Memory B cell (primary cell): ENCODE measurements at regions not wholly inside any gene's neighbourhood (a gene's known extent, or its start where the extent isn't known, plus 50 kb on each side); places are given as distances from the start of the nearest gene placed in this dataset.
A peak's percentile ranks its signal among the peaks of the same experiment; 100 is the strongest.

ENCODE experiments used
- ATAC-seq: fragments of 150-1000 bp; cut with Tn5 transposase; 2 replicates; pipeline ENCODE4 v1.10.0; 2021; ENCODE audit warnings: low read depth, mild to moderate bottlenecking, moderate library complexity
- DNase-seq, 2 donors: peaks; one replicate each; pipeline ENCODE4 v3.0.0; 2022; ENCODE audit warnings: low spot score in 2 of 2
- H3K27ac Mint-ChIP-seq: one replicate; pipeline ENCODE4 v1.8.0; 2022; ENCODE audit warnings: mild to moderate bottlenecking, moderate library complexity, mixed read lengths
- H3K27me3 Mint-ChIP-seq: one replicate; pipeline ENCODE4 v1.8.0; 2022; ENCODE audit warnings: mixed read lengths
- H3K36me3 Mint-ChIP-seq: one replicate; pipeline ENCODE4 v1.8.0; 2022; ENCODE audit warnings: mild to moderate bottlenecking, mixed read lengths
- H3K4me1 Mint-ChIP-seq: one replicate; pipeline ENCODE4 v1.8.0; 2022; ENCODE audit warnings: mixed read lengths
- H3K4me3 Mint-ChIP-seq: one replicate; pipeline ENCODE4 v1.8.0; 2022; ENCODE audit warnings: mild to moderate bottlenecking, moderate library complexity, mixed read lengths
- H3K9me3 Mint-ChIP-seq: one replicate; pipeline ENCODE4 v1.8.0; 2022; ENCODE audit warnings: mixed read lengths

GRCh38 chr13:22120646-22121045 lies 449.8 kb downstream of the FGF9 start:
- no peaks in the 10 kb centered on the region for H3K9me3 Mint-ChIP-seq
- H3K4me1 Mint-ChIP-seq = peaks cover 14% of the 10 kb centered on the region
- no peaks in the 10 kb centered on the region for H3K36me3 Mint-ChIP-seq
- no peak overlapping the region for H3K4me3 Mint-ChIP-seq
- no peak for DNase-seq
- ATAC-seq = no peak
- H3K27ac Mint-ChIP-seq = no peak overlapping the region
- H3K27me3 Mint-ChIP-seq = peaks cover 2% of the 10 kb centered on the region

- Mint-ChIP-seq H3K4me3 (peak overlapping the region; percentile 30), H3K27me3 (peaks cover 2% of the 10 kb centered on the region), H3K4me1 (peaks cover 16% of the 10 kb centered on the region), H3K36me3 (no peaks in the 10 kb centered on the region), H3K27ac (no peak overlapping the region), H3K9me3 (no peaks in the 10 kb centered on the region)
- DNase-seq (no peak), ATAC-seq (peak; percentile 53)
Observed at GRCh38 chr13:22121146-22121739, 450.4 kb downstream of the FGF9 start.

GRCh38 chr13:22126433-22127021 lies 455.7 kb downstream of the FGF9 start:
- peak in 1 of 2 donors; percentile 10 for DNase-seq
- no peak overlapping the region for H3K27ac Mint-ChIP-seq

GRCh38 chr13:22127277-22128164 lies 456.6 kb downstream of the FGF9 start:
- DNase-seq (no peak), ATAC-seq (no peak)
- no peaks in the 10 kb centered on the region for H3K36me3 Mint-ChIP-seq
- peaks cover 4% of the 10 kb centered on the region for H3K27me3 Mint-ChIP-seq
- peaks cover 15% of the 10 kb centered on the region for H3K4me1 Mint-ChIP-seq
- H3K4me3 Mint-ChIP-seq = no peak overlapping the region
- peaks cover 3% of the 10 kb centered on the region for H3K9me3 Mint-ChIP-seq
- H3K27ac Mint-ChIP-seq = no peak overlapping the region

More at GRCh38 chr13:22126433-22127021, 455.7 kb downstream of the FGF9 start:
- H3K4me1 Mint-ChIP-seq = peaks cover 19% of the 10 kb centered on the region
- H3K36me3 Mint-ChIP-seq = no peaks in the 10 kb centered on the region
- peaks cover 3% of the 10 kb centered on the region for H3K9me3 Mint-ChIP-seq
- H3K4me3 Mint-ChIP-seq = no peak overlapping the region
- H3K27me3 Mint-ChIP-seq = peaks cover 4% of the 10 kb centered on the region
- peak; percentile 100 for ATAC-seq

GRCh38 chr13:22128441-22129408 lies 457.9 kb downstream of the FGF9 start:
- H3K4me3 Mint-ChIP-seq = no peak overlapping the region
- peaks cover 15% of the 10 kb centered on the region for H3K4me1 Mint-ChIP-seq
- H3K27me3 Mint-ChIP-seq = peaks cover 4% of the 10 kb centered on the region

GRCh38 chr13:22130254-22130653 lies 459.4 kb downstream of the FGF9 start:
- peaks cover 13% of the 10 kb centered on the region for H3K4me1 Mint-ChIP-seq
- peaks cover 3% of the 10 kb centered on the region for H3K27me3 Mint-ChIP-seq
- H3K27ac Mint-ChIP-seq = no peak overlapping the region
- no peaks in the 10 kb centered on the region for H3K36me3 Mint-ChIP-seq
- DNase-seq (no peak), ATAC-seq (no peak)
- H3K4me3 Mint-ChIP-seq = no peak overlapping the region
- H3K9me3 Mint-ChIP-seq = peaks cover 3% of the 10 kb centered on the region

More at GRCh38 chr13:22128441-22129408, 457.9 kb downstream of the FGF9 start:
- Mint-ChIP-seq H3K27ac (peak overlapping the region; percentile 16), H3K9me3 (peaks cover 3% of the 10 kb centered on the region), H3K36me3 (no peaks in the 10 kb centered on the region)
- DNase-seq (no peak), ATAC-seq (no peak)

- H3K4me1 Mint-ChIP-seq = peaks cover 3% of the 10 kb centered on the region
- DNase-seq (no peak), ATAC-seq (no peak)
- H3K36me3 Mint-ChIP-seq = no peaks in the 10 kb centered on the region
- no peak overlapping the region for H3K27ac Mint-ChIP-seq
- H3K9me3 Mint-ChIP-seq = peaks cover 3% of the 10 kb centered on the region
- H3K4me3 Mint-ChIP-seq = no peak overlapping the region
- no peaks in the 10 kb centered on the region for H3K27me3 Mint-ChIP-seq
Observed at GRCh38 chr13:22134261-22134660, 463.4 kb downstream of the FGF9 start.

GRCh38 chr13:22135446-22135845 lies 464.6 kb downstream of the FGF9 start:
- no peaks in the 10 kb centered on the region for H3K9me3 Mint-ChIP-seq
- ATAC-seq (no peak), DNase-seq (no peak)
- H3K36me3 Mint-ChIP-seq = no peaks in the 10 kb centered on the region
- peaks cover 3% of the 10 kb centered on the region for H3K4me1 Mint-ChIP-seq
- no peak overlapping the region for H3K27ac Mint-ChIP-seq
- no peaks in the 10 kb centered on the region for H3K27me3 Mint-ChIP-seq
- no peak overlapping the region for H3K4me3 Mint-ChIP-seq

- Mint-ChIP-seq H3K36me3 (no peaks in the 10 kb centered on the region), H3K4me3 (no peak overlapping the region), H3K27ac (no peak overlapping the region), H3K4me1 (peaks cover 3% of the 10 kb centered on the region), H3K9me3 (no peaks in the 10 kb centered on the region), H3K27me3 (no peaks in the 10 kb centered on the region)
- no peak for DNase-seq
- ATAC-seq = peak; percentile 68
Observed at GRCh38 chr13:22137361-22138050, 466.6 kb downstream of the FGF9 start.

GRCh38 chr13:22138947-22139346 lies 468.1 kb downstream of the FGF9 start:
- no peak overlapping the region for H3K4me3 Mint-ChIP-seq
- ATAC-seq = no peak

GRCh38 chr13:22141716-22142115 lies 470.8 kb downstream of the FGF9 start:
- Mint-ChIP-seq H3K27me3 (peaks cover 2% of the 10 kb centered on the region), H3K36me3 (no peaks in the 10 kb centered on the region), H3K9me3 (peaks cover 1% of the 10 kb centered on the region), H3K4me3 (no peak overlapping the region), H3K27ac (no peak overlapping the region), H3K4me1 (peaks cover 3% of the 10 kb centered on the region)
- ATAC-seq = no peak
- no peak for DNase-seq

More at GRCh38 chr13:22138947-22139346, 468.1 kb downstream of the FGF9 start:
- peaks cover 3% of the 10 kb centered on the region for H3K4me1 Mint-ChIP-seq
- H3K27me3 Mint-ChIP-seq = peaks cover 2% of the 10 kb centered on the region
- DNase-seq = no peak
- H3K27ac Mint-ChIP-seq = no peak overlapping the region
- no peaks in the 10 kb centered on the region for H3K9me3 Mint-ChIP-seq
- no peaks in the 10 kb centered on the region for H3K36me3 Mint-ChIP-seq

- no peaks in the 10 kb centered on the region for H3K4me1 Mint-ChIP-seq
- no peak overlapping the region for H3K27ac Mint-ChIP-seq
- peaks cover 2% of the 10 kb centered on the region for H3K27me3 Mint-ChIP-seq
- peaks cover 2% of the 10 kb centered on the region for H3K36me3 Mint-ChIP-seq
- no peak for ATAC-seq
- peaks cover 3% of the 10 kb centered on the region for H3K9me3 Mint-ChIP-seq
- DNase-seq = no peak
- no peak overlapping the region for H3K4me3 Mint-ChIP-seq
Observed at GRCh38 chr13:22143671-22144070, 472.8 kb downstream of the FGF9 start.

- ATAC-seq (no peak), DNase-seq (no peak)
- Mint-ChIP-seq H3K36me3 (peaks cover 3% of the 10 kb centered on the region), H3K4me1 (no peaks in the 10 kb centered on the region), H3K9me3 (peaks cover 4% of the 10 kb centered on the region), H3K27ac (no peak overlapping the region), H3K4me3 (no peak overlapping the region), H3K27me3 (peaks cover 2% of the 10 kb centered on the region)
Observed at GRCh38 chr13:22144806-22145205, 473.9 kb downstream of the FGF9 start.
